PC-9 (cell line): ENCODE measurements at regions not wholly inside any gene's neighbourhood (a gene's known extent, or its start where the extent isn't known, plus 50 kb on each side); places are given as distances from the start of the nearest gene placed in this dataset.

Experiments used
- BruUV-seq: library from RNA; stranded (reverse); fragments of 400-500 nt; replicated peaks from 2 replicates; lab custom pipeline; 2021; lab: Mats Ljungman, UMichigan
- CTCF ChIA-PET: fragments of 300-600 bp; sonication (Branson Sonifier 250); formaldehyde crosslinking; loops from one replicate; lab custom pipeline; 2022; ENCODE audit warnings: antibody characterized with exemption; lab: Charles Lee
- POLR2A ChIA-PET: fragments of 300-600 bp; sonication (Branson Sonifier 250); formaldehyde crosslinking; loops from one replicate; lab custom pipeline; 2022; ENCODE audit warnings: antibody characterized with exemption; ENCODE audit not compliant: unreplicated experiment; lab: Charles Lee
- DNase-seq, 2 experiments: peaks; one replicate each; pipeline versions ENCODE4 v3.0.0 to v3.0.0-alpha.2; 2015 to 2022; ENCODE audit warnings: mixed read lengths in 1 of 2
- H2AFZ ChIP-seq: fragments of 200-600 bp; sonication (generic); 2 replicates; pipeline ENCODE4 v1.8.1; 2017; ENCODE audit warnings: antibody characterized with exemption
- H3F3A ChIP-seq: fragments of 200-600 bp; sonication (generic); 2 replicates; pipeline ENCODE4 v1.8.1; 2017; ENCODE audit warnings: antibody characterized with exemption, mild to moderate bottlenecking, low read depth; ENCODE audit not compliant: insufficient read depth
- H3K27ac ChIP-seq: fragments of 200-600 bp; sonication (generic); 2 replicates; pipeline ENCODE4 v1.6.1; 2016; ENCODE audit warnings: mixed run types
- H3K27me3 ChIP-seq: fragments of 200-600 bp; sonication (generic); 2 replicates; pipeline ENCODE4 v1.6.1; 2016; ENCODE audit warnings: low read depth, mixed run types; ENCODE audit not compliant: insufficient read depth
- H3K36me3 ChIP-seq: fragments of 200-600 bp; sonication (generic); 2 replicates; pipeline ENCODE4 v1.6.1; 2016; ENCODE audit warnings: low read depth, mixed run types
- H3K4me1 ChIP-seq: fragments of 200-600 bp; sonication (generic); replicated peaks from 2 replicates; pipeline ENCODE4 v1.6.1; 2016; ENCODE audit warnings: mixed run types; ENCODE audit not compliant: insufficient read depth
- H3K4me2 ChIP-seq: fragments of 200-600 bp; sonication (generic); 2 replicates; pipeline ENCODE4 v1.6.1; 2017; ENCODE audit warnings: mixed run types
- H3K4me3 ChIP-seq: fragments of 200-600 bp; sonication (generic); 2 replicates; pipeline ENCODE4 v1.6.1; 2016; ENCODE audit warnings: mixed run types
- H3K79me2 ChIP-seq: fragments of 200-600 bp; sonication (generic); 2 replicates; pipeline ENCODE4 v1.6.1; 2017; ENCODE audit warnings: low read depth, mixed run types
- H3K9me2 ChIP-seq: fragments of 200-600 bp; sonication (generic); 2 replicates; pipeline ENCODE4 v1.8.1; 2017; ENCODE audit warnings: mild to moderate bottlenecking; ENCODE audit not compliant: insufficient read depth
- H3K9me3 ChIP-seq: fragments of 200-600 bp; sonication (generic); 2 replicates; pipeline ENCODE4 v1.8.1; 2016; ENCODE audit warnings: low read depth; ENCODE audit not compliant: insufficient read depth
- H4K20me1 ChIP-seq: fragments of 200-600 bp; sonication (generic); 2 replicates; pipeline ENCODE4 v1.8.1; 2017; ENCODE audit not compliant: insufficient read depth
- CTCF ChIP-seq: fragments of 200-600 bp; sonication (generic); conservative IDR thresholded peaks from 2 replicates; pipeline ENCODE4 v1.6.1; 2017; ENCODE audit warnings: mixed run types, antibody characterized with exemption, mild to moderate bottlenecking, moderate library complexity
- EZH2 ChIP-seq: fragments of 200-600 bp; sonication (generic); IDR thresholded peaks from 2 replicates; pipeline ENCODE4 v1.8.0; 2017; ENCODE audit warnings: antibody characterized with exemption, low read depth
- intact Hi-C: fragments of 100-400 bp; cut with micrococcal nuclease; formaldehyde crosslinking; loops from one replicate; pipeline ENCODE4 v1.10.0; 2022; ENCODE audit not compliant: unreplicated experiment

GRCh38 chr11:71140206-71140919 is 112.0 kb downstream of the SHANK2 start:
- intact Hi-C loops = no loop called here
- Histone ChIP-seq H2AFZ (no peak overlapping the region), H3K4me1 (no peaks in the 10 kb centered on the region), H3K27ac (no peak overlapping the region), H3F3A (no peaks in the 10 kb centered on the region), H3K4me2 (no peak overlapping the region), H3K27me3 (no peaks in the 10 kb centered on the region), H3K79me2 (no peaks in the 10 kb centered on the region), H3K36me3 (no peaks in the 10 kb centered on the region), H3K4me3 (no peak overlapping the region), H3K9me2 (no peaks in the 10 kb centered on the region), H4K20me1 (peaks cover 4% of the 10 kb centered on the region), H3K9me3 (no peaks in the 10 kb centered on the region)
- POLR2A ChIA-PET = no interaction called here
- no TSS peak for BruUV-seq
- no peak for DNase-seq
- CTCF ChIA-PET = no interaction called here
- TF ChIP-seq EZH2 (no peak), CTCF (no peak)

GRCh38 chr11:71139516-71140205 is 112.7 kb downstream of the SHANK2 start:
- no peaks in the 10 kb centered on the region for H3K79me2 ChIP-seq
- ChIA-PET POLR2A (no interaction called here), CTCF (no interaction called here)
- no peaks in the 10 kb centered on the region for H3K9me3 ChIP-seq
- H3K36me3 ChIP-seq = no peaks in the 10 kb centered on the region
- H3K9me2 ChIP-seq = no peaks in the 10 kb centered on the region
- H3K27me3 ChIP-seq = no peaks in the 10 kb centered on the region
- no peak overlapping the region for H3K4me3 ChIP-seq
- H4K20me1 ChIP-seq = peaks cover 4% of the 10 kb centered on the region
- intact Hi-C loops = no loop called here
- H3K27ac ChIP-seq = no peak overlapping the region
- no peak for TF ChIP-seq EZH2
- no peak for TF ChIP-seq CTCF
- no TSS peak for BruUV-seq
- H2AFZ ChIP-seq = no peak overlapping the region
- H3F3A ChIP-seq = no peaks in the 10 kb centered on the region
- no peak for DNase-seq
- H3K4me1 ChIP-seq = no peaks in the 10 kb centered on the region
- no peak overlapping the region for H3K4me2 ChIP-seq

GRCh38 chr11:71138737-71139425 is 113.5 kb downstream of the SHANK2 start:
- no peak overlapping the region for H3K27ac ChIP-seq
- DNase-seq = no peak
- no peak overlapping the region for H2AFZ ChIP-seq
- no peaks in the 10 kb centered on the region for H3K9me3 ChIP-seq
- H3K4me1 ChIP-seq = no peaks in the 10 kb centered on the region
- no peaks in the 10 kb centered on the region for H3K27me3 ChIP-seq
- H3K4me3 ChIP-seq = no peak overlapping the region
- intact Hi-C loops = no loop called here
- TF ChIP-seq EZH2 = no peak
- TF ChIP-seq CTCF = no peak
- BruUV-seq = no TSS peak
- no peaks in the 10 kb centered on the region for H3F3A ChIP-seq
- peaks cover 4% of the 10 kb centered on the region for H4K20me1 ChIP-seq
- ChIA-PET POLR2A (interaction anchor here (0.7 kb wide), 1 partner anchor 102 kb away, joined by 3 read pairs; no protein-coding TSS in a partner anchor), CTCF (no interaction called here)
- no peaks in the 10 kb centered on the region for H3K9me2 ChIP-seq
- H3K4me2 ChIP-seq = no peak overlapping the region
- no peaks in the 10 kb centered on the region for H3K36me3 ChIP-seq
- H3K79me2 ChIP-seq = no peaks in the 10 kb centered on the region
